Muscle of leg (tissue), 3 donors: ENCODE measurements at regions not wholly inside any gene's neighbourhood (a gene's known extent, or its start where the extent isn't known, plus 50 kb on each side); places are given as distances from the start of the nearest gene placed in this dataset.

Experiments
- DNase-seq: peaks from one replicate; pipeline ENCODE4 v3.0.0; 2013
- H3K27ac ChIP-seq: one replicate; pipeline ENCODE4 v1.5.1; 2013; ENCODE audit warnings: mild to moderate bottlenecking, low read length, control low read depth
- H3K27me3 ChIP-seq: one replicate; pipeline ENCODE4 v1.6.1; 2013; ENCODE audit warnings: low read length; ENCODE audit not compliant: control insufficient read depth, insufficient read depth
- H3K36me3 ChIP-seq: one replicate; pipeline ENCODE4 v1.6.1; 2013; ENCODE audit warnings: low read length; ENCODE audit not compliant: control insufficient read depth, insufficient read depth
- H3K4me1 ChIP-seq: one replicate; pipeline ENCODE4 v1.6.1; 2013; ENCODE audit warnings: low read length; ENCODE audit not compliant: control insufficient read depth, insufficient read depth
- H3K4me3 ChIP-seq: one replicate; pipeline ENCODE4 v1.5.1; 2013; ENCODE audit warnings: low read length, control low read depth
- H3K9me3 ChIP-seq: replicated peaks from 2 replicates; pipeline ENCODE4 v1.6.1; 2013; ENCODE audit warnings: low read depth, low read length; ENCODE audit not compliant: control insufficient read depth
- WGBS: methylation state at CpG from one replicate; pipeline ENCODE4 v1.1.5; 2013; ENCODE audit warnings: missing lambda C conversion rate; ENCODE audit not compliant: insufficient coverage; 5-methylcytosine and 5-hydroxymethylcytosine counted together

DNA sequence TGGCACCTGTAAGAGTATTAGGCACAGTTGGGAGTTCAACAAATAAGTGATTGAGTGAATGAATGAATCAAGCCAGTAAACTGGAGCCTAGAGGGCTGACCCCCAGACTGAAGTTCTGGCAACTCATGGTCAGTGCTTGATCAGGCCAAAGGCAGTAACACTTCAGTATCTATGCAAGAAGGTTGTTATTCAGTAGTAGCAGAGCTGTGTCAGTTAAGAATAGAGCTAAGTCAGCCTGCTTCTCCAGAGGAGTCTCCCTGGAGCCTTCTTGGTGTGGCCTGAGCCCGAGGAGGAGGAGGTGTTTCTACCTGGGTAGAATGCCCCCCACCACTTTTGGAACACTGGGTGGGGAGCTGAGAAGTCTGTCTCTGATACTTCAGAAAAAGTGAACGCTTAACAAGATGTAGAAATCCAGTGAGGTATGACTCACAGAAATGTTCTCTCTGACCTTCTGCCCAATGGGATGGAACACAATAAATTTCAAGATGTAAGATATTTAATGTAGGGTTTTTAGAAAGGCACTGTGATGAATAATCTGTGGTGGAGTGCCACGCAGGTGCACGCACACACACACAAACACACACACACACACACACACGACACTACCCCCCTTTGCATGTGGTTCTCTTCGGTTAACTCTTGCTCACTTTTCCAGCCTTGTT is 219.9 kb downstream of the HIPK3 start:
- Histone ChIP-seq H3K4me3 (no peak overlapping the region), H3K36me3 (no peaks in the 10 kb centered on the region), H3K9me3 (no peaks in the 10 kb centered on the region), H3K27ac (no peak overlapping the region), H3K27me3 (peaks cover 3% of the 10 kb centered on the region), H3K4me1 (peaks cover 10% of the 10 kb centered on the region)
- no CpG with 5 or more reads among the region's 6 CpGs for WGBS
- no peak for DNase-seq

DNA sequence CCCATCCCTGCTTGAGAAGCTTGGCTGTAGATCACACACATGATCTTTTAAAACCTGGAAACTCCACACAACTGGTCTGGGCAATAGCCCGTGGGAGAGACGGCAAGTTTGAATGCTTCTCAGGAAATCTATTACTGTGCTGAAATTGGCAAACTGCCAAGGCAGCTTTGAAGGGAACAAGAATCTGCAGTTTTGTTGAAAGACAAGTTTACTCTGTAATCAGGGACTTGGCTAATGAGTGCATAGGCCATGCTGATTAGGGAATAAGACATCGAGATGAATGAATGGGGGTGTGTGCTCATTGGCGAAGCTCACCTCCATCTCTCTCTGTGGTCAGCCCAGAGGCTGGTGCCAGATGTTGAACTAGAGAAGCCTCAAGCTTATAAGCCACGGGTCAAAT is 218.8 kb downstream of the HIPK3 start:
- 11% methylated on average over 3 of the region's 5 CpGs for WGBS
- Histone ChIP-seq H3K27me3 (peaks cover 3% of the 10 kb centered on the region), H3K4me1 (peaks cover 10% of the 10 kb centered on the region), H3K4me3 (no peak overlapping the region), H3K27ac (no peak overlapping the region), H3K36me3 (no peaks in the 10 kb centered on the region), H3K9me3 (no peaks in the 10 kb centered on the region)
- peak; percentile 67 for DNase-seq

DNA sequence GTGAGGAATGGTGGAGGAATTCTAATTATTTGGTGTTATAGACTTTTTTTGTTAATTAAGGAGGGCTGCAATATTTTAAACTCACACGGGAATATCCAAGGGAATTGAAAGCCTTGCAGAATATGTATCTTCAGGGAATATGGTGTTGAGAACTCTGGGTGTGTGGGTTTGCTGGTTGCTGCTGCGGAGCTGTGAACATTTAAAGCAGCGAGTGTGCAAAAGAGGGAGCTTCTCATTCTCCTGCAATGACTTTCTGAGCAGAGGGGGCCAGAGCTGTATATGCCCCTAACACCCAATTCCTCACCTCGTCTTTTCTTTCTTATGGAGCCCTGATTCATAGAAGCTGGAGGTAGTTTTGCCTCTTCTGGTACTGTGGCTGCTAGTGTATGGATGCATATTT is 217.7 kb downstream of the HIPK3 start:
- peaks cover 3% of the 10 kb centered on the region for H3K27me3 ChIP-seq

DNA sequence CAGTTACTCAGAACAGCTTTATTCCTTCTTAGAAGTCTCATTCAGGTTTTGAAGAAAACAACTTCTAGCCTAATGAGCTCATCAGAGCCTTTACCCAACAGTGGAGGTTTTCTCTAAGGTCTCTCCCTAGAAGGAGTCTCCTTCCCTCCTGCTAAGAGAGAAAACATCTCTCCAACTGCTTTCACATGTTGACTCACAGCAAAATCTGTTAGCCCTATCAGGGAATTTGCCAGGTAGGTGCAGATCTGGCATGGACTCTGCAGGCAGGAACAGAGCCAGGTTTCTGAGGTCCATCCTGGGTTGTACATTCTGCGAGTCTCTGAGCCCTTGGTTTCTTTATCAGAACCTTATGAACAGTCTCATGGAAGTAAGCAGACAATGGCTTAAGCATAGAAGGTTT is 214.4 kb downstream of the HIPK3 start:
- Histone ChIP-seq H3K27me3 (peaks cover 3% of the 10 kb centered on the region), H3K4me3 (no peak overlapping the region), H3K27ac (no peak overlapping the region), H3K9me3 (no peaks in the 10 kb centered on the region), H3K4me1 (peaks cover 7% of the 10 kb centered on the region), H3K36me3 (no peaks in the 10 kb centered on the region)
- 67% methylated on average over 1 of the region's 1 CpG for WGBS
- no peak for DNase-seq

More for the DNA sequence above, 217.7 kb downstream of the HIPK3 start:
- H3K4me3 ChIP-seq = no peak overlapping the region
- no peak overlapping the region for H3K27ac ChIP-seq
- 50% methylated on average over 1 of the region's 4 CpGs for WGBS
- H3K9me3 ChIP-seq = no peaks in the 10 kb centered on the region
- no peaks in the 10 kb centered on the region for H3K36me3 ChIP-seq
- H3K4me1 ChIP-seq = peaks cover 10% of the 10 kb centered on the region
- no peak for DNase-seq

DNA sequence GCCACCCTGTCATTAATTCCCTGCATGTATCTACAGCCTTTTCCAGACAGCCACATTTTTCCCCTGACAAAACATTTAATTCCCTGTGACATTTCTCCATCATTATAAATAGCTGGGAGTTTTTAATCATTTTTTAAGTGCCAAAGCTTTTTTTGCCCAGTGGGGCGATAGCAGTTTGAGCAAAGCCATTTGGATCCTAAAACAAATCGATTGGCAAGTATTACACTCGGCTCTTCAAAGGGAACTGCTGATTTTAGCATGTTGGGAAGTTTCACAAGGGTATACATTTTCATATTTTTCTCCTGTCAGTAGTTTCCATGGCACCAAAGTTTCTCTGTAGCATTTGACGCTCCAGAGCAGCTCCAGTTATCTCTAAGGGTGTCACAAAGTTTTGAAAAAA is 210.8 kb downstream of the HIPK3 start:
- no peak overlapping the region for H3K27ac ChIP-seq
- no peak for DNase-seq
- H3K27me3 ChIP-seq = no peaks in the 10 kb centered on the region
- no peaks in the 10 kb centered on the region for H3K4me1 ChIP-seq
- WGBS = no CpG with 5 or more reads among the region's 4 CpGs
- H3K4me3 ChIP-seq = no peak overlapping the region
- H3K36me3 ChIP-seq = no peaks in the 10 kb centered on the region
- no peaks in the 10 kb centered on the region for H3K9me3 ChIP-seq

DNA sequence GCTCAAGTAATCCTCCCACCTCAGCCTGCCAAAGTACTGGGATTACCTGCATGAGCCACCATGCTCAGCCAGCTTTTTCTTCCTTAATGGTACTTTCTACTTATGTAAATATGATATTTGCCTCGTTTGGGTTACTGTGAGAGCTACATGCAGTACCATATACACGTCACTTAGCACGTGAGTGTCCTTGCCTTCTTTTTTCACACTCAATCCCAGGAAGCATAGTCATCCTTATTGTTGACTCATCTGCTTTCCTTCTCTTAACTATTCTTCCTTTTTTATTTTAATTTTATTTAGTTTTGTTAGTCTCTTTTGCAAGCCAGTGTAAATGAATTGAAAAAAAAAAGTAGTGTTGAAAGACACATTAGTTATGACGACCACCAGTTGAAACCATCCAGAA is 205.9 kb downstream of the HIPK3 start:
- Histone ChIP-seq H3K4me1 (no peaks in the 10 kb centered on the region), H3K4me3 (no peak overlapping the region), H3K36me3 (no peaks in the 10 kb centered on the region), H3K27ac (no peak overlapping the region), H3K27me3 (no peaks in the 10 kb centered on the region), H3K9me3 (no peaks in the 10 kb centered on the region)
- WGBS = no CpG with 5 or more reads among the region's 4 CpGs
- no peak for DNase-seq

DNA sequence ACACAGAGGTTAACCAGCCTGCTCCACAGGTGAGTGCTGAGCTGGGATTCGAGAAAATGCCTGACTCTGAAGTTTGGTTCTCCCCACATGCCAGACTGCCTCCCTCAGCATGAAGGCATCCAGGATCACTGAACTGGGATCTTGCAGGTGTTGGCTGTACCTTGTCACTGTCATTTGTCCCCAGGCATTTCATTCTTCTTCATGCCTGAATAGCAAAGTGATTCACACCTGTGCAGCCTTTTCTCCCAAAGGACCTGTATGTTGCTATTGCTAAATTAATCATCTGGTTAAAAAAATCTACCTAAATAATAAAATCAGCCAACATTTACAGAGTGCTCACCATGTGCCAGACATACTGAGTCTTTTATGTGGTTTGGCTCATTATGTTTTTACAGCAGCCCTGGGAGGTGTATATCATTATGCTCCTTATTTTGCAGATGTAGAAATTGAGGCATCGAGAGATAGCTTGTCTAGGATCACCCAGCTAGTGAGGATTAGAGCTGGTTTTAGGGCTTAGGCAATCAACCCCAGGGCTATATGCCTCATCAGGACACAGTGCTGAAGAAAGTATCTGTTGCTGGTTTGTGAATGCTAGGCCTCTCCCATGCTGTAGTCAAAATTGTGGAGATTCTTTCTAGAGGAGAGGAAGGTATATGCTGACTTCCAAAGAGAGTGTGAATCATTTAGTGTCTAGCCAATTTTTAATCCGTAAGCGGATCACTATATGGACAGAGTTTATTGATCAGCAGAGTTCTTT is 204.4 kb downstream of the HIPK3 start:
- Histone ChIP-seq H3K9me3 (no peaks in the 10 kb centered on the region), H3K27me3 (no peaks in the 10 kb centered on the region), H3K4me1 (no peaks in the 10 kb centered on the region), H3K36me3 (no peaks in the 10 kb centered on the region), H3K4me3 (no peak overlapping the region), H3K27ac (no peak overlapping the region)
- WGBS = 49% methylated on average over 4 of the region's 4 CpGs
- no peak for DNase-seq

DNA sequence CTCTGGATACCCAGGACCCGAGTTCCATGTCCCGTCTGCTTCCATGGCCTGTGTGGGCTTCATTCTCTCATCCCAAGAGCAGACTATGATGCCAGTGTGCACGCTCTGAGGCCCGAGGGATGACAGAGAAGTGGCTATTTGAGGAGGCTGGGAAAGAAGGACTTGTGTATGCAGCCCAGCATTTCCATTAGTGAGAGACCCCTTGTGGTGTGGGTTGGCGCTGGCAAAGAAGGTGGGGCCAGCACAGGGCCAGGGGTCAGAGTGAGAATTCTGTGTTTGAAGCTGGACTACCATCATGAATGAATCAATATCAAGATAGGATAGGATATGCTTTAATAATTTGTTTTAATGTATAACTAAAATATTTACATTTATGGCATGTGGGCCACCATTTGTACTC is 200.8 kb downstream of the HIPK3 start:
- Histone ChIP-seq H3K27ac (no peak overlapping the region), H3K4me1 (peaks cover 4% of the 10 kb centered on the region), H3K36me3 (no peaks in the 10 kb centered on the region), H3K9me3 (no peaks in the 10 kb centered on the region), H3K27me3 (no peaks in the 10 kb centered on the region), H3K4me3 (no peak overlapping the region)
- WGBS = 83% methylated on average over 1 of the region's 5 CpGs
- no peak for DNase-seq

DNA sequence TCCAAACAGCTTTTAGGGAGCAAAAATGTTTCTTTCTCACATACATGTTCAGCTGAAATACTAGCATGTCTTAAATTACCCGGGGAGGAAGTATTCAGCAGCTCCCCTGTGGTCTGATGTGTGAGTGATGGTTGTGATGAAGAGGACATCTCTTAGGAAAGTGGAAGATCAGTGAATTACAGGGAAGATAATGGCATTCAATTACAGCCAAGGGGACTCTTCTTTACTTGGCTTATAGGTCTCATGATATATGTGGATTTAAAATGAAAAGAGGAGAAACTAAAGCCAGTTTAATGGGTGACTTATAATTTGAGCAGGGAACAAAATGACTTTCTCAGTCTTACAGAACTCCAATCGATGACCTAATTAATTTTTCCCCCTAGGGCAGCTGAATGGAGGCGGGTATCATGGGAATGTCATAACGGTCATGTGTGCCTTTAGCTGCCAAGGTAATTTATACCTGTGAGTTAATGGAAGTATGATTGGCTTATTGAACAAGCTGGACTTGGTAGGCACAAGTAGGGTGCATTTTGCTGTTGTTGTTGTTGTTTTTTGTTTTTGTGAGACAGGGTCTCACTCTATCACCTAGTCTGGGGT is 198.8 kb downstream of the HIPK3 start:
- whole genome bisulfite sequencing = 46% methylated on average over 3 of the region's 4 CpGs
- Histone ChIP-seq H3K9me3 (no peaks in the 10 kb centered on the region), H3K4me1 (peaks cover 7% of the 10 kb centered on the region)

DNA sequence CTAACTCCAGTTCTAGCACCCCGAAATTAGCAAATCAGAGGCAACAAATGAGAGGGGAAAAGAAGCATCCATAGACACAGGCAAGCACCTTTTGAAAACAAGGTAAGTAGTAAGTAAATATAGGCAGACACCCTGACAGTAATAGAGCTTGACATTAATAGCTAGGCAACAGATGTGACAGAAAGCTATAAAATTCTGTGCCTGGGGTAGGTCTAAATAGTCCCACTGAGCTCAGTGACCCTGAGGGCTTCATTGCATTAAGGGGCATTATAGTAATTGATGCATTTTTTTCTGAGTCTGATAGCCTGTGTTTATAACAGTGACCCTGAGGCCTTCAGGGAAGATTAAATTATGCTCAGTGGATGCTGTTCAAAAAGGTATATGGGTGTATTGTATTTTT is 197.1 kb downstream of the HIPK3 start:
- no peak overlapping the region for H3K27ac ChIP-seq
- H3K9me3 ChIP-seq = no peaks in the 10 kb centered on the region
- no peak overlapping the region for H3K4me3 ChIP-seq
- no peaks in the 10 kb centered on the region for H3K36me3 ChIP-seq
- no CpG with 5 or more reads among the region's 1 CpG for WGBS
- H3K27me3 ChIP-seq = peaks cover 4% of the 10 kb centered on the region
- H3K4me1 ChIP-seq = peaks cover 7% of the 10 kb centered on the region
- DNase-seq = no peak

More for the DNA sequence above, 198.8 kb downstream of the HIPK3 start:
- Histone ChIP-seq H3K4me3 (no peak overlapping the region), H3K36me3 (no peaks in the 10 kb centered on the region), H3K27me3 (no peaks in the 10 kb centered on the region), H3K27ac (no peak overlapping the region)
- no peak for DNase-seq
